RWPE2 (cell line): ENCODE measurements at regions not wholly inside any gene's neighbourhood (a gene's known extent, or its start where the extent isn't known, plus 50 kb on each side); places are given as distances from the start of the nearest gene placed in this dataset.

ENCODE experiments used
- ATAC-seq: fragments of 200-7000 bp; cut with Tn5 transposase; 3 replicates; pipeline ENCODE4 v1.9.1; 2021; ENCODE audit warnings: low read depth
- DNase-seq: peaks from one replicate; pipeline ENCODE4 v3.0.0-alpha.2; 2020; ENCODE audit warnings: low spot score
- H3K27ac ChIP-seq: fragments of 450-650 bp; 2 replicates; pipeline ENCODE4 v1.5.1; 2017; ENCODE audit warnings: mild to moderate bottlenecking; ENCODE audit not compliant: poor library complexity, severe bottlenecking
- H3K27me3 ChIP-seq: fragments of 250-450 bp; sonication (Bioruptor Pico); 2 replicates; pipeline ENCODE4 v1.5.1; 2021; ENCODE audit warnings: mild to moderate bottlenecking, moderate library complexity; ENCODE audit not compliant: insufficient read depth, poor library complexity, severe bottlenecking
- H3K36me3 ChIP-seq: fragments of 250-450 bp; sonication (Bioruptor Pico); 2 replicates; pipeline ENCODE4 v1.5.1; 2020; ENCODE audit warnings: low read depth, mild to moderate bottlenecking, moderate library complexity
- H3K4me1 ChIP-seq: fragments of 250-450 bp; sonication (Bioruptor Pico); 2 replicates; pipeline ENCODE4 v1.5.1; 2021; ENCODE audit warnings: mild to moderate bottlenecking, moderate library complexity; ENCODE audit not compliant: insufficient read depth, poor library complexity, severe bottlenecking
- H3K4me3 ChIP-seq: fragments of 250-450 bp; sonication (Bioruptor Pico); 2 replicates; pipeline ENCODE4 v1.5.1; 2021; ENCODE audit warnings: mild to moderate bottlenecking, moderate library complexity; ENCODE audit not compliant: severe bottlenecking
- H3K9me3 ChIP-seq: fragments of 250-450 bp; sonication (Bioruptor Pico); 2 replicates; pipeline ENCODE4 v1.5.1; 2021; ENCODE audit warnings: mild to moderate bottlenecking, moderate library complexity; ENCODE audit not compliant: severe bottlenecking
- CTCF ChIP-seq: fragments of 450-650 bp; IDR thresholded peaks from one replicate; pipeline ENCODE4 v1.5.1; 2017; ENCODE audit warnings: mild to moderate bottlenecking, moderate library complexity; ENCODE audit not compliant: poor library complexity, severe bottlenecking

- DNase-seq (no peak), ATAC-seq (no peak)
- Histone ChIP-seq H3K27ac (peak overlapping the region; percentile 92), H3K36me3 (no peaks in the 10 kb centered on the region), H3K4me3 (peak overlapping the region; percentile 5), H3K27me3 (no peaks in the 10 kb centered on the region), H3K4me1 (peaks cover 44% of the 10 kb centered on the region), H3K9me3 (no peaks in the 10 kb centered on the region)
- no peak for TF ChIP-seq CTCF
Measured at GRCh38 chr18:28792404-28793086, 615.6 kb upstream of the CDH2 start.

- H3K27ac ChIP-seq: peak overlapping the region; percentile 92
- no peak overlapping the region for H3K4me3 ChIP-seq
- no peak for DNase-seq
- H3K9me3 ChIP-seq: no peaks in the 10 kb centered on the region
- no peaks in the 10 kb centered on the region for H3K36me3 ChIP-seq
- no peak for ATAC-seq
- peaks cover 40% of the 10 kb centered on the region for H3K4me1 ChIP-seq
- no peak for TF ChIP-seq CTCF
- no peaks in the 10 kb centered on the region for H3K27me3 ChIP-seq
Measured at GRCh38 chr18:28791101-28791500, 614.2 kb upstream of the CDH2 start.

- ATAC-seq: no peak
Measured at GRCh38 chr18:28789502-28789901, 612.6 kb upstream of the CDH2 start.

GRCh38 chr18:28786926-28787325 lies 610.0 kb upstream of the CDH2 start:
- no peaks in the 10 kb centered on the region for H3K9me3 ChIP-seq
- H3K27me3 ChIP-seq: no peaks in the 10 kb centered on the region
- H3K4me3 ChIP-seq: no peak overlapping the region
- no peaks in the 10 kb centered on the region for H3K36me3 ChIP-seq
- ATAC-seq (no peak), DNase-seq (no peak)
- TF ChIP-seq CTCF: no peak
- no peak overlapping the region for H3K27ac ChIP-seq
- H3K4me1 ChIP-seq: peaks cover 7% of the 10 kb centered on the region

More at GRCh38 chr18:28789502-28789901, 612.6 kb upstream of the CDH2 start:
- peaks cover 29% of the 10 kb centered on the region for H3K4me1 ChIP-seq
- no peaks in the 10 kb centered on the region for H3K36me3 ChIP-seq
- no peak overlapping the region for H3K4me3 ChIP-seq
- no peak for DNase-seq
- no peaks in the 10 kb centered on the region for H3K27me3 ChIP-seq
- H3K9me3 ChIP-seq: no peaks in the 10 kb centered on the region
- TF ChIP-seq CTCF: no peak
- H3K27ac ChIP-seq: no peak overlapping the region

GRCh38 chr18:28781616-28782362 lies 604.9 kb upstream of the CDH2 start:
- Histone ChIP-seq H3K27me3 (no peaks in the 10 kb centered on the region), H3K27ac (no peak overlapping the region), H3K9me3 (no peaks in the 10 kb centered on the region), H3K4me3 (no peak overlapping the region), H3K4me1 (no peaks in the 10 kb centered on the region), H3K36me3 (no peaks in the 10 kb centered on the region)
- no peak for TF ChIP-seq CTCF
- DNase-seq (no peak), ATAC-seq (no peak)
